Liver (tissue), 7 donors: ENCODE measurements at regions not wholly inside any gene's neighbourhood (a gene's known extent, or its start where the extent isn't known, plus 50 kb on each side); places are given as distances from the start of the nearest gene placed in this dataset.

Experiments
- DNase-seq: peaks from one replicate; pipeline ENCODE4 v3.0.0-alpha.2; 2017; ENCODE audit warnings: low spot score
- H3K27ac ChIP-seq, 2 donors: one replicate each; pipeline ENCODE4 v1.7.0; 2013; ENCODE audit warnings: inconsistent platforms in 2 of 2, low read length in 2 of 2, control low read depth in 1 of 2, low read depth in 1 of 2, mild to moderate bottlenecking in 1 of 2
- H3K27me3 ChIP-seq, 4 donors: one replicate each; pipeline versions ENCODE4 v1.6.1 to v1.7.0; 2013; ENCODE audit warnings: low read length in 3 of 4, inconsistent platforms in 1 of 4, mild to moderate bottlenecking in 1 of 4, moderate library complexity in 1 of 4; ENCODE audit not compliant: control insufficient read depth in 4 of 4, insufficient read depth in 4 of 4
- H3K36me3 ChIP-seq, 4 donors: one replicate each; pipeline versions ENCODE4 v1.6.1 to v1.7.0; 2013; ENCODE audit warnings: low read length in 3 of 4, mild to moderate bottlenecking in 3 of 4, low read depth in 1 of 4, moderate library complexity in 1 of 4; ENCODE audit not compliant: control insufficient read depth in 4 of 4, insufficient read depth in 3 of 4
- H3K4me1 ChIP-seq, 4 donors: one replicate each; pipeline versions ENCODE4 v1.6.1 to v1.7.0; 2013; ENCODE audit warnings: low read length in 3 of 4, mild to moderate bottlenecking in 3 of 4, moderate library complexity in 1 of 4; ENCODE audit not compliant: control insufficient read depth in 4 of 4, insufficient read depth in 4 of 4
- H3K4me3 ChIP-seq, 3 donors: one replicate each; pipeline versions ENCODE4 v1.6.1 to v1.7.0; 2013; ENCODE audit warnings: low read length in 3 of 3, control low read depth in 1 of 3, low read depth in 1 of 3, mild to moderate bottlenecking in 1 of 3
- H3K9ac ChIP-seq, 2 donors: one replicate each; pipeline ENCODE4 v1.7.0; 2013; ENCODE audit warnings: low read length in 2 of 2, mild to moderate bottlenecking in 2 of 2, moderate library complexity in 2 of 2, control low read depth in 1 of 2, low read depth in 1 of 2
- H3K9me3 ChIP-seq, 4 donors: one replicate each; pipeline versions ENCODE4 v1.6.1 to v1.7.0; 2013; ENCODE audit warnings: low read length in 3 of 4; ENCODE audit not compliant: control insufficient read depth in 4 of 4
- EGR1 ChIP-seq, 2 donors: IDR thresholded peaks; 2 replicates each; pipeline ENCODE4 v1.6.1; 2016 to 2018; ENCODE audit warnings: antibody characterized with exemption in 2 of 2, low read depth in 2 of 2
- FOXA1 ChIP-seq: IDR thresholded peaks from 2 replicates; pipeline ENCODE4 v1.6.1; 2016; ENCODE audit warnings: antibody characterized with exemption
- GABPA ChIP-seq, 2 donors: IDR thresholded peaks in 1 of 2; conservative IDR thresholded peaks in 1 of 2; 2 replicates each; pipeline ENCODE4 v1.6.1; 2016; ENCODE audit warnings: antibody characterized with exemption in 2 of 2, mild to moderate bottlenecking in 1 of 2, moderate library complexity in 1 of 2
- HNF4A ChIP-seq, 2 donors: conservative IDR thresholded peaks; 2 replicates each; pipeline ENCODE4 v1.6.1; 2016; ENCODE audit warnings: antibody characterized with exemption in 2 of 2, mild to moderate bottlenecking in 2 of 2
- HNF4G ChIP-seq: IDR thresholded peaks from 2 replicates; pipeline ENCODE4 v1.6.1; 2016; ENCODE audit warnings: antibody characterized with exemption
- JUND ChIP-seq, 2 donors: IDR thresholded peaks; 2 replicates each; pipeline ENCODE4 v1.6.1; 2016; ENCODE audit warnings: antibody characterized with exemption in 2 of 2
- NR2F2 ChIP-seq: IDR thresholded peaks from 2 replicates; pipeline ENCODE4 v1.6.1; 2016; ENCODE audit warnings: antibody characterized with exemption
- RAD21 ChIP-seq, 2 donors: IDR thresholded peaks; 2 replicates each; pipeline ENCODE4 v1.6.1; 2016; ENCODE audit warnings: antibody characterized with exemption in 2 of 2, mild to moderate bottlenecking in 2 of 2
- RXRA ChIP-seq, 2 donors: IDR thresholded peaks; 2 replicates each; pipeline ENCODE4 v1.6.1; 2017 to 2018; ENCODE audit warnings: antibody characterized with exemption in 2 of 2, mild to moderate bottlenecking in 1 of 2
- TAF1 ChIP-seq: conservative IDR thresholded peaks from 2 replicates; pipeline ENCODE4 v1.6.1; 2016; ENCODE audit warnings: antibody characterized with exemption, mild to moderate bottlenecking
- YY1 ChIP-seq: IDR thresholded peaks from 2 replicates; pipeline ENCODE4 v1.6.1; 2016; ENCODE audit warnings: antibody characterized with exemption, mild to moderate bottlenecking
- WGBS: extraction: QIAGEN DNeasy Blood & Tissue Kit; methylation state at CpG from one replicate; pipeline ENCODE4 v1.1.7; 2013; 5-methylcytosine and 5-hydroxymethylcytosine counted together
- TF ChIP-seq, protein P1 (sequence below): IDR thresholded peaks from 2 replicates; pipeline ENCODE4 v1.6.1; 2016; ENCODE audit warnings: antibody characterized with exemption
- TF ChIP-seq, protein P2 (sequence below): IDR thresholded peaks from 2 replicates; pipeline ENCODE4 v1.6.1; 2016; ENCODE audit warnings: antibody characterized with exemption, mild to moderate bottlenecking
- TF ChIP-seq, protein P3 (sequence below): IDR thresholded peaks from 2 replicates; pipeline ENCODE4 v1.6.1; 2016; ENCODE audit warnings: antibody characterized with exemption
- donor health status: healthy.
- donor health status: healthy.
- donor health status: healthy.
- donor health status: healthy.

DNA sequence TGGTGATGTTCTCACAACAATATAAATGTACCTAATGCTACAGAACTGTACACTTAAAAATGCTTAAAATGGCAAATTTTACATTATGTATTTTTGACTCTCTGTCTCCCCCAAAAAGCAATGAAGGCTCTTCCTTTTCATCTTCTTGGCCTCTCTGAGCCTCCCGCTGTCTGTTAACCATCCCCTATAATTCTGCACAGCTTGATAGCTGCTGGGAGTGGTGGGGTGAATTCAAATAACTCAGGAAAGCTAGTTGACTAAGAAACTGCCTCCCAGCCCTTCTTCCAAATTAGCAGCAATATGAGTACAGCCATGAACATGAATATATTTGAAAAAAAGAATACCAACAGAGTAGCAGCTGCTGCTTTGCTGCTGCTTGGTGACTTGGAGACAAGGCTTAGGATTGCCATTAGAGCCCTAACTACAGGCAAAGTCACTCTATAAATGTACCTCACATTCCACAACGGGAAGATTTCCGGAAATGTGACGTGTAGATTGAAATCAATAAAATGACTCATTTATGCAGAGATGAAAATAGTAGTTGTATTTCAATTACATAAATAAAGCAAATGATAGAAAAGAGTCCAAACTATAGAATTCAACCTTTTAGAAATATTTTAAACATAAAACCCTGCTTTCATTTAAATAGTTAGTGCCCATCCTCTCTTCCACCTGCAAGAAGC lies 200.1 kb upstream of the HEY2 start (continued):
- no peak for TF ChIP-seq YY1
- no peak for TF ChIP-seq RAD21 (IDR thresholded peaks at IDR 0.05)
- TF ChIP-seq, protein P1, sequence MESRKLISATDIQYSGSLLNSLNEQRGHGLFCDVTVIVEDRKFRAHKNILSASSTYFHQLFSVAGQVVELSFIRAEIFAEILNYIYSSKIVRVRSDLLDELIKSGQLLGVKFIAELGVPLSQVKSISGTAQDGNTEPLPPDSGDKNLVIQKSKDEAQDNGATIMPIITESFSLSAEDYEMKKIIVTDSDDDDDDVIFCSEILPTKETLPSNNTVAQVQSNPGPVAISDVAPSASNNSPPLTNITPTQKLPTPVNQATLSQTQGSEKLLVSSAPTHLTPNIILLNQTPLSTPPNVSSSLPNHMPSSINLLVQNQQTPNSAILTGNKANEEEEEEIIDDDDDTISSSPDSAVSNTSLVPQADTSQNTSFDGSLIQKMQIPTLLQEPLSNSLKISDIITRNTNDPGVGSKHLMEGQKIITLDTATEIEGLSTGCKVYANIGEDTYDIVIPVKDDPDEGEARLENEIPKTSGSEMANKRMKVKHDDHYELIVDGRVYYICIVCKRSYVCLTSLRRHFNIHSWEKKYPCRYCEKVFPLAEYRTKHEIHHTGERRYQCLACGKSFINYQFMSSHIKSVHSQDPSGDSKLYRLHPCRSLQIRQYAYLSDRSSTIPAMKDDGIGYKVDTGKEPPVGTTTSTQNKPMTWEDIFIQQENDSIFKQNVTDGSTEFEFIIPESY = no peak
- TF ChIP-seq HNF4G = no peak
- TF ChIP-seq TAF1 = no peak
- no peak for TF ChIP-seq RXRA (IDR thresholded peaks at IDR 0.05)
- TF ChIP-seq GABPA (IDR thresholded peaks at IDR 0.05 in 1 of 2, conservative IDR thresholded peaks at IDR 0.05 in 1 of 2) = no peak

DNA sequence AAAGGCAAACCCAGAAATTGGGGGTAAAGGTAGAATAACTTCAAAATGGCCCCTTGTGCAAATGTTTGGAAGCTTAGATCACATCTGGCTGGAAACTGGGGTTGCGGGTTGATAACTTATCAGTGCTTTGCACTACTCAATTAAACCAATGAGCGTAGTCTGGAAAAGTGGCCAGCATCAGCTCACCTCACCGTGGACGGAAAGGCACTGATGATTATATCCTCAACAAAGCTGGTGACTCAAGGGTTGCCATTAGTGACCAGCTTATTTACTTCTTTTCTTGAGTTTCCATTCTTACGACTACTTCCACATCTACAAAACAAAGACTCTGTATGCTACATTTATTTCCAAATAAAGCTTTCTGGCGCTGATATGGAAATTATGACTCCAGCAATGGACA lies 198.5 kb upstream of the HEY2 start:
- Histone ChIP-seq H3K36me3 (no peaks in the 10 kb centered on the region), H3K9me3 (no peaks in the 10 kb centered on the region), H3K4me1 (peaks cover 0 to 2% (median 0%) of the 10 kb centered on the region in 4 donors), H3K27me3 (peaks cover 0 to 2% (median 0%) of the 10 kb centered on the region in 4 donors), H3K4me3 (no peak overlapping the region), H3K27ac (no peak overlapping the region), H3K9ac (no peak overlapping the region)
- TF ChIP-seq RXRA (IDR thresholded peaks at IDR 0.05) (no peak), JUND (IDR thresholded peaks at IDR 0.05) (no peak), NR2F2 (no peak), FOXA1 (no peak), GABPA (IDR thresholded peaks at IDR 0.05 in 1 of 2, conservative IDR thresholded peaks at IDR 0.05 in 1 of 2) (no peak), EGR1 (IDR thresholded peaks at IDR 0.05; ENCODE audit: low read depth in 2 of 2) (no peak), HNF4A (conservative IDR thresholded peaks at IDR 0.05) (no peak), RAD21 (IDR thresholded peaks at IDR 0.05) (no peak)
- TF ChIP-seq, protein P2, sequence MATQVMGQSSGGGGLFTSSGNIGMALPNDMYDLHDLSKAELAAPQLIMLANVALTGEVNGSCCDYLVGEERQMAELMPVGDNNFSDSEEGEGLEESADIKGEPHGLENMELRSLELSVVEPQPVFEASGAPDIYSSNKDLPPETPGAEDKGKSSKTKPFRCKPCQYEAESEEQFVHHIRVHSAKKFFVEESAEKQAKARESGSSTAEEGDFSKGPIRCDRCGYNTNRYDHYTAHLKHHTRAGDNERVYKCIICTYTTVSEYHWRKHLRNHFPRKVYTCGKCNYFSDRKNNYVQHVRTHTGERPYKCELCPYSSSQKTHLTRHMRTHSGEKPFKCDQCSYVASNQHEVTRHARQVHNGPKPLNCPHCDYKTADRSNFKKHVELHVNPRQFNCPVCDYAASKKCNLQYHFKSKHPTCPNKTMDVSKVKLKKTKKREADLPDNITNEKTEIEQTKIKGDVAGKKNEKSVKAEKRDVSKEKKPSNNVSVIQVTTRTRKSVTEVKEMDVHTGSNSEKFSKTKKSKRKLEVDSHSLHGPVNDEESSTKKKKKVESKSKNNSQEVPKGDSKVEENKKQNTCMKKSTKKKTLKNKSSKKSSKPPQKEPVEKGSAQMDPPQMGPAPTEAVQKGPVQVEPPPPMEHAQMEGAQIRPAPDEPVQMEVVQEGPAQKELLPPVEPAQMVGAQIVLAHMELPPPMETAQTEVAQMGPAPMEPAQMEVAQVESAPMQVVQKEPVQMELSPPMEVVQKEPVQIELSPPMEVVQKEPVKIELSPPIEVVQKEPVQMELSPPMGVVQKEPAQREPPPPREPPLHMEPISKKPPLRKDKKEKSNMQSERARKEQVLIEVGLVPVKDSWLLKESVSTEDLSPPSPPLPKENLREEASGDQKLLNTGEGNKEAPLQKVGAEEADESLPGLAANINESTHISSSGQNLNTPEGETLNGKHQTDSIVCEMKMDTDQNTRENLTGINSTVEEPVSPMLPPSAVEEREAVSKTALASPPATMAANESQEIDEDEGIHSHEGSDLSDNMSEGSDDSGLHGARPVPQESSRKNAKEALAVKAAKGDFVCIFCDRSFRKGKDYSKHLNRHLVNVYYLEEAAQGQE = no peak
- TF ChIP-seq, protein P1 = no peak
- TF ChIP-seq, protein P3, sequence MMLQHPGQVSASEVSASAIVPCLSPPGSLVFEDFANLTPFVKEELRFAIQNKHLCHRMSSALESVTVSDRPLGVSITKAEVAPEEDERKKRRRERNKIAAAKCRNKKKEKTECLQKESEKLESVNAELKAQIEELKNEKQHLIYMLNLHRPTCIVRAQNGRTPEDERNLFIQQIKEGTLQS = no peak
- no peak for DNase-seq
- 82% methylated on average over 6 of the region's 6 CpGs for WGBS
